GM21737 (cell line): ENCODE measurements at regions not wholly inside any gene's neighbourhood (a gene's known extent, or its start where the extent isn't known, plus 50 kb on each side); places are given as distances from the start of the nearest gene placed in this dataset.

Experiments
- ATAC-seq: cut with Tn5 transposase; IDR thresholded peaks from one replicate; pipeline ENCODE4 v1.9.1; 2021; ENCODE audit warnings: mild to moderate bottlenecking, moderate library complexity; ENCODE audit not compliant: unreplicated experiment

DNA sequence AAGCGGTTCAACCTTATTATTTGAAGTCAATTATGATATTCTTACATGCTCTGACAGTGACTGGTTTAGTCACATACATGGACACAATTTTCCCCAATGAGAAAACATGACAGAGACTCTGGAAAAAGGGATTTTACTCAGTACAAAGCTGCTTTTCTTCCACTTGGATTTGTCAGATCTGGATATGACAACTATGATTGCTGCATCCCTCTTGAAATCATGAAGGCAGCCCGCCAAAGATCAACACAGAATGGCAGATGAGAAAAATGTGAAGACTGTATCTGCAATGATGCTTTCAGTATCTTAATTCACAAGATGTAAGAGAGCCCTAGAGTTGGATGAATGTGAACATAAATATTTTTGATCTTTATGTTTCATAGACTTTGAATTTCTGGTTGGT is 439.6 kb downstream of the CDH8 start:
- ATAC-seq = no peak

DNA sequence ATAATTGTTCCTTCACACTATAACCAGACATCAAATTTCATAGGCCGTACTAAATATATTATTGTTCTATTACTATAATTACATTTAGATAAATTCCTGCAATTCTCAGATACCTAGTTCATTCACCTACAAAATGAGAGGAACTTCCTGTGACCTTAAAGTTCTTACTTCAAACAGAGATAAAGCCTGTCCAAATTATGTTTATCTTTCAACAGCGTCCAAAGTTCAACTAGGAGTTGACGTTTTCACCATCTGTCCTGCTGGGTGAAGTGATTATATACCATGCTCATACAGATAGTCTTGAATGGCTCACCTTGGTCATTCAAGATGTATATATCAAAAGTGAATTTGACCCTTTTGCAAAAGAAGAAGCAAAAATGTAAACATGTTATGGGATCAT is 440.6 kb downstream of the CDH8 start:
- ATAC-seq = no peak

DNA sequence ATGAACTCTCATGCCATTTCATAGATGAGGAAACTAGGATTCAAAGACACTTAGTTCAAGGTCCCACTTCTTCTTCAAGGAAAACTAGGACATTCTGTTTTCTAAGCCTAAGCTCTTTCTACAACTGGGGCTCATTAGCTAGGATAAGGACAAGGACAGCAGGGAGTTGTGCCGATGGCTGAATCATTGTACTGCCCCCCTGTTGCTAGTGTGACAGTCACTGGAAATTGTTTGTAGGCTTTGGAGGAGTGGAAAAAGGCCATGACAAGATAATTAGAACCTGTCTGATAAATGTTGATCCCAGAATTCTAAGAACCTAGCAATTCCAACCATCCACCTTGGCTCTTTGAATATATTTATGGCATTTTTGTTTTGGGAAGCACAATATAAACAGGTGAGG is 445.7 kb downstream of the CDH8 start:
- ATAC-seq = no peak

DNA sequence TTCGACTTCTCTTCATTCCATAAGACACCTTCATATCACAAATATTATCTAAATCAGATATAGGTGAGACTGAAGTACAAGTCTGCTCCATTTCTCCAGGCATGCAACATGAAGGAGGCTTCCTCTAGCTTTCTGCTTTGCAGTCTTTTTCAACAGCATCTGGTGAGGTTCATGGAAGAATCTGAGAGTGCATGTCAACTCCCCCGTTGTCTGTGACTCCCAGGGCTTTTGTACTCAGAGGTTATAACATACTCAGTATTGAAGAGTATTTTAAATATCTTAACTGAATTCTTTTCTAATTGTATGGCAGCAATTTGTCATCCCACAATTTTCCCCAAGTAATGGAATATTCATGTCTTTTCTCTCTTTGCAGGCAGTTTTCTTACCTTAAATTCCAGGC is 448.7 kb downstream of the CDH8 start:
- ATAC-seq = no peak

DNA sequence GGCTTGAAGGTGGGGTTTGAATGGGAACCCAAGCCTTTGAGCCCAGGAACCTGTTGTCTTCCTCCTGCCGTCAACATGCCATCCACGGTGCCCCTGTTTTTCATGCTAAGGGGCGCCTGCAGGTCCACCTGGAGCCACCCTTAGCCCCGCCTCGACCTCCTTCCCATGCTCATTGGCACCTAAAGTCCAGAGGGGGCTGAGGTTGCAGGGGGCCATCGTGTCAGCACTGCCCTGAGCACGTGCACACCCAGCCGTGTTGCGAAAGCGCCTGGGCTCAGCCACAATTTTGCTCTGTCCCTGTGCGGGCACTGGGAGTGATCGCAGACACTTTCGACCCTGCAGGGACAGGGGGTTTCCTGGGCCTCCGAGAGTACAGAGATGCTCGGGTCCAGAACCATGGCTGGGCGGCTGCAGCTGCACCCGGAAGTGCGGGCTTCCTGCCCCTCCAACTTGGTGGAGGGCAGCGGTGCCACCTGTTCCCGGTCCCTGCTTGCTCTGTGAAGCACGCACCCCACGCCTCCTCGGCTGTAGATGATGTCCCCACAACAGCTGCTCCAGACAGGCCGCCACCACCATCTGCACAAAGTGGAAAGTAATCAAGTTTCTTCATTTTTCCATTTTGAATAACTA is 454.7 kb downstream of the CDH8 start:
- ATAC-seq = no peak

DNA sequence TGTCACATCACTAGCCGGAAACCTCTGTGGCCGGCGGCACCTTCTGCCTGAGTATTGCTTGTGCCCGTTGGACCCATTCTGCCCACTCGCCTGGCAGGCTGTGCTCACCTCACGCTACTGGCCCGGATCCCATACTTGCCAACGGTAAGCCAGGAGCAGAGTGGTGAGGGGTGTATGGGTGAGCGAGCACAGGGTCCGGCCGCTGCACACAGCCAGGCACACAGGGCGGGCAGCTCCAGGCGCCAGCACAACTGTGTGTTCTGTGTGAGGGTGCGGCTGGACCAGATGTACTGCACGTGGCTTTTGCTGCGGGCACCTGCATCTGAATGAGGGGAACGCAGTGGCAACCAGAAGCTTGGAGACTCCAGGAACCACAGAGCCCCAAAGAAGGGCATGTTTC is 455.7 kb downstream of the CDH8 start:
- ATAC-seq = no peak

DNA sequence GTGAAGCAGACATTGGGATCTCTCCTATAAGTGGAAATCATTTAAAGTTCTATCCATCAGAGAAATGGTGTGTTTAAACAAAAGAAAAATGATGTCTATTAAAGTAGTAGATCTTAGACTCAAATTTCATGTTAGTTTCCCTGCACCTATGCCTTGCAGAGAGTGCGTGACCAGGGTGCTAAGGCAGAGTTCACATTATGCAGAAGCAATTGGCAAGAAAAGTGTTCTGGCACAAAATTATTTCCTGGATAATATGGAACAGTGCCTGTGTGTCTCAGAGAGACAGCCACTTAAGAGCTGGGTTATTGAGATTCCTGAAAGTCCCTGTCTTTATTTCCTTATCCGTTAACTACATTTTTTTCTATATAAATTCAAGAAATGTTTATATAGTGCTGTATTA is 457.0 kb downstream of the CDH8 start:
- no peak for ATAC-seq

DNA sequence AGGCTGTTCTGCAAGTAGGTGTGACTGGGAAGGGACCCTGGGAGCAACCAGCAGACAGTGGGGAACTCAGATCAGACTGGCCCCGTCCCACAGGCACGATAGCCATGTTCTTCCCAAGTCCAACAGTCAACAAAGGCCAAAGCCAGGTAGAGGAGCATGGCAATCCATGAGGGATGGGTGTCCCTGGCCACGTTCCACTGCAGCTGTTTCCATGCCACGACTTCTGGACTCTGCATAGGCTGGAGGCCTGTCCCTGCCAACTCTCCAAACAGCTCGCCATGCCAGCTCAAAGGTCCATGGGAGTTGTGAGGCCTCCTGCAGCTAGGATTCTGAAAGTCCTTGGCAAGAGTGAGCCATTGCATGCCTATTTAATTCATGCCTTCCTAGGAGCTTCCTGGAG is 459.8 kb downstream of the CDH8 start:
- no peak for ATAC-seq

DNA sequence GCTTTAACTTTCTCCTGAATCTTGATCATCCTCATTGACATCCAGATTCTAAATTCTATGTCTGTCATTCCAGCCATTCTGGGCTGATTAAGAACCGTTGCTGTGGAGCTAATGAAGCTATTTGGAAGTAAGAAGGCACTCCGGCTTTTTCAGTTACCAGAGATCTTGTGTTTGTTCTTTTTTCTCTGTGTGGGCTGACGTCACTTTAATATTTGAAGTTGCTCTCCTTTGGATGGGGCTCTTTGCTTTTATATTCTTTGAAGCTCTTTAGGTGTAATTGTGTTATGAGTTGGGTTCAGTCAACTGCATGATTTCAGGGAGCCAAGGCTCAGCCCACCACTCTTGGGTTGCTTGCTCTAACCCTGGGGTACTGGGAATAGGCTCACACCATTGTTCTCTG is 460.6 kb downstream of the CDH8 start:
- ATAC-seq = no peak

DNA sequence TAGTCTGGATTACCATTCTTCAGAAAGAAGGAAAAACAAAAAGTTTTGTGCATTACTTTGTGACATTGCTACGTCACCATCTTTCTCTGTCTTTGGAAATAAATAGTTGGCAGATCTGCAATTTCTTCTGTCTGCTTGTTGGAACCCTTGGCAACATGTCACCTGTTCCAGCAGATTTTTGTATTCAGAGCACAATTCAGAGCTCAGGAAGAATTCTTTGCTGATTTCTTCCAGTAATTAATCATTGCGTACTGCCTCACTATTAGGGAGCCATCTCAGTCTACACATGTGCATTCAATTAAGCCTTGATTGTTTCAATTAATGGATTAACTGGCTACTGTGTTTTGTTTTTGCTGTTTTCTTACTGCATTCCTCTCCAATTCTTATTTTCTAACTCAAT is 467.2 kb downstream of the CDH8 start:
- no peak for ATAC-seq

DNA sequence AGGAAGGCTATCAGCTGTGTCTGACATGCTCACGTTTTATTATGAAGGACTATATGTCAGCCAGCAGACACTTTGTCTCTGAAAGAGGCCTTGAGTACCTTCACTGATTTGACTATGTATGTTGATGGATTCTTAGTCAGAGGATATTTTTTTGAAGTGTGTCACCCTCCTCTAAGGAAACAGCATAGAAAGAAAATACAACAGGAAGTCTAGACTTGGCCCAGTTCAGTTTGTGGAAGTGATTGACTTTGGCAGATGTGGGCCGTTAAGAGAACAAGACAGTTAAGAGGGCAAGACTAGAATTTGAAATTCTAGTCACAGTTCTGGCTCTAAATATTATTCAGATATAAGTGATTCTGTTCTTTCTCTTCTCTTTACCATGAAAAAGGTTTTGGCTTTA is 471.5 kb downstream of the CDH8 start:
- no peak for ATAC-seq

DNA sequence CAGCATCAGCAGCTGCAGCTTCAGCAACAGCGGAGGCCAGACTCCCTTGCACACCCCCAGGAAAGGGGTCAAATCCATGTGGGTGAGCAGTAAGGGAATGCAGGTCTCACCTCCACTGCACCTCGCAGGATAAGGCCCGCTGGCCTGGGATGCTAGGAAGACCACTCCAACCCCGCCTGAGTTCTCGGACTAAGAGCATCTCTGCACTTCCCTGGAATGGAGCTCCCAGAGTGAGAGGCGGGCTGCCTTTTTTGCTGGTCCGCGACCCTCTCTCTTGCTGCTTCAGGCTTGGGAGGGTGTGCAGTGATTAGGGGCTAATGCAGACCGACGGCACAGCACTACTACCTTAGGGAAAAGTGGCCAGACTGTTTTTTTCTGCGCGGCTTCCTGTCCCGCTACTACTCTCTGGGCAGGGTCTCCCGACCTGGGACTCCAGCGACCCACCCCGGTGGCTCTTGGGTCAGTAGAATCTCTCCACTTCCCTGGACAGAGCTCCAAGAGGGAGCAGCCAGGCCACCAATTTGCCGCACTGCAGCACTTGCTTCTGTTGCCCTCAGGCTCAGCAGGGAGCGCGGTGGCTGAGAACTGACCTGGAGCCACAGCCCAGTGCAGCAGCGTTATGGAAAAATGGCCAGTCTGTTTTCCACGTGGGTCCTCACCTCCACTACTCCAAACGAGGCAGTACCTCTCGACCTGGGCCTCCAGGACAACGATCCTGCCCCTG is 480.4 kb downstream of the CDH8 start:
- ATAC-seq = no peak

DNA sequence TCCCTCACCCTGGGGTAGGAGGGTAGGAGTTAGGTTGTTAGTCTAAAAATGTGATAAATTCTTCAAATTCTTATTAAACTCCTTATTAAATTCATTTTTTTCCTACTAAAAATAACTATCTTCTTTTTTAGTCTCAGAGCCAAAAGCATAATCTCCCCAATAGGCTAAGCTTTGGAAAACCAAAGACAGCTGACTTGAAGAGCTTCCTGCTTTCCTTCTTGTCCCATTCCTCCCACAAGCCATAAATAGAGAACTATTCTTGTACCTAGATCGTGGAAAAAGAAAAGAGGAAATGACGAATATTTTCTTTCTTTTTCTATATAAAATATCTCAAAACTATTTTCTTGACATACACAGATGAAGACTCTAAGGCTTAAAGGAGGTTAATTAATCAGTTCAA is 486.9 kb downstream of the CDH8 start:
- no peak for ATAC-seq

DNA sequence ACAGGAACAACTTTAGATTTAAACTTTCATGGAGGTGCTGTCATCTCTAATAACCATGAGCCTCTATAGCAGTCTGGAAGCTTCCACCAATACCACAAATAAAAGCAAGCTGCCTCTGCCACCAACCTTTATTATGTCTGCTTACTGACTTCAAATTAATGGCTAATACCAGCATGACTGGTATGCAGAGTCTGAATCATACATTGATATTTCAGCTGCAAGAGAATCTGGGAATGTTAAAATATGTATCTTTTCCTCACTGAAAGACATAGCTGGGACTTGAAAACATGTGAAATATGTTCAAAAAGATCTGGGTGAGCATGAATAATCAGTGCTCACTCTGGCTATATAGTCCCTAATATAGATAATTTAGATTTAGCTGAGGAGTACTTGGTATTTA is 488.6 kb downstream of the CDH8 start:
- ATAC-seq = no peak

DNA sequence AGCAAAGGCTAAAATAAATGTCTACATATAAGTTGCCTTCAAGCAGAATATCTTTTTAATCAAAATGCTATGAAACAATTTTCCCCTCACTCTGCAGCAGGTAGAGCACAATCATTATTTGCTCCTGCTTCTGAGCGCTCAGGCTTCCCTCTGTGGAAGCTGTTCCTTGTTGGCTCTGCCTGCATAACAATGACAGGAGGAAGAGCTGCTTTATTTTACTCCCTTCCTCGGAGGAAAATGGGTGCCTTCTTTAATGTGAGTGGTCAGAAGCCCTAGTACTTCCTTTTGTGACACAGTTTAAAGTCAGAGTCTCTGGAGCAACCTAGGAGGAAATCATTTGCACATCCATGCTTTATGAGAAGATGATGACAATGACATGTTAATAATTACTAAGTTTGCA is 492.1 kb downstream of the CDH8 start:
- no peak for ATAC-seq

DNA sequence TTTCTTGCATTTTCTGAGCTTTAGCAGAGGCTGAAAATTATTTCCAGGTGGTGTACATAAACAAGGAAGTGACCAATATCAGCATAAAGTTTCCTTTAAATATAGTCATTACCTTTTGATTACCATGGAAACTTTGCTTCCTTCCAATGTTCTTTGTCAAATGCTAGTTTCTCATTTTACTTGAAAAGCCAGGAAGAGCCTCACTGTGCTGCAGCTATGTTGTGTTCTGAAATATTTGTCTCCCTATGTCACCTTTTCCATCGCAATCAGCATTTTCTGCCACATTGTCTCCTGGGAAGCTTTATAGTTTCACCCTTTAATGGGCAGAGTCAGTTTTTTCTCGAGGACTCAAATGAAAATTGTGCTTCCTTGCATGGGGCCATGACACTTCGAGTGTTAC is 496.0 kb downstream of the CDH8 start:
- no peak for ATAC-seq

DNA sequence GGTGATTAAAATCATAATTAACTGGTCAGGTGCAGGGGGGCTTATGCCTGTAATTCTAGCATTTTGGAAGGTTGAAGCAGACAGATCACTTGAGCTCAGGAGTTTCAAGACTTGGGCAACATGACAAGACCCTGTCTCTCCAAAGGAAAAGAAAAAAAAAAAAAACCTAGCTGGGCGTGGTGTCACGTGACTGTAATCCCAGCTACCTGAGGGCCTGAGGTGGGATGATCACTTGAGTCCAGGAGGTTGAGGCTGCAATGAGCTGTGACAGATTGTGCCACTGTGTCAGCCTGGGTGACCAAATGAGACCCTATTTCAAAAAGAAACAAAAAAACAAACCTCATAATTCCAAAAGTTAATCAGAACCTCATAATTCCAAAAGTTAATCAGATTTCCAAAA is 505.5 kb downstream of the CDH8 start:
- no peak for ATAC-seq

DNA sequence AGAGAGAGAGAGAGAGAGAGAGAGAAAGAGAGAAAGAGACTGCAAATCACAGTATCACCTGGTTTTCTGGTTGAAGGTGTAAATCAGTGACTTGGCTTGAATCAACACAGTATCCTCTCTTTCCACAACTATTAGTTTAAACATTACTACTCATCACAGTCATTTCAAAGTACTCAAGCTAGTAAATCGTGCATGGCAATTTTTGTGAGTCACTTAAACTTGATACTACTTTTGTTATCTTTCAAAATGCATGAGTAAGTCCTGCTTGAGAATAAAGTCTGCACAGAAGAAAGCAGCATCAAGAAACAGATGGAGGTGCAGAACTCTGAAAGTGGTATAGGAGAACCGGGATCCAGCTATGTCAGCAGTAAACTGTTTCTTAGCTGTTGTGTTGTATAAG is 535.4 kb downstream of the CDH8 start:
- no peak for ATAC-seq

DNA sequence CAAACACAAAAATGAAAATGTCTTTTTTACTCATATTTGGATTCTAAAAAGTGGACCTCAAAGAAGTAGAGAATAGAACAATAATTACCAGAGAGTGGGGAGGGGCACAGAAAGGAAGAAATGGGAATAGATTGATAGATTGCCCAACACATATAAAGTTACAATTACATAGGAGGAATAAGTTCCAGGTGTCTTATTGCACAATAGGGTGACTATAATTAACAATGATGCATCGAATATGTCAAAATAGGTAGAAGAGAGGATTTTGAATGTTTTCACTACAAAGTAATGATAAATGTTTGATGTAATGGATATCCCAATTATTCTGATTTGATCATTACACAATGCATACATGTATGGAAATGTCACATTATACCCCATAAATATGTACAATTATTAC is 556.0 kb downstream of the CDH8 start:
- no peak for ATAC-seq

DNA sequence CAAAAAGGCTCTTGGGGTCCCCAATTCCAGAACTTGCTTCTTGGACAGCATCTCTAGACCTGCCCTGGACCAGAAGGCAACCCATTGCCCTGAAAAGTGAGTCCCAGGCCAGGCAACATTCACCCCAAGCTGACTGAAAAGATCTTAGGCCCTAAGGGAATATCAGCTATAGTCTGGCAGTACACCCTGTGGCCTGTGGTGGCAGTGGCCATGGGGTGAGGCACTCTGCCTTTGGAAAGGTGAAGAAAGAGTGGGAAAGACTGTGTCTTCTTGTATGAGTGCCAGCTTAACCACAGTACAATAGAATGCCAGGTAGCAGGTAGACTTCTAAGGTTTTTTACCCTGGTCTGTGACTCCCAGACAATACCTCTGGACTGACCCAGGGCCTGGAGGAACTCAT is 564.5 kb downstream of the CDH8 start:
- ATAC-seq = no peak

DNA sequence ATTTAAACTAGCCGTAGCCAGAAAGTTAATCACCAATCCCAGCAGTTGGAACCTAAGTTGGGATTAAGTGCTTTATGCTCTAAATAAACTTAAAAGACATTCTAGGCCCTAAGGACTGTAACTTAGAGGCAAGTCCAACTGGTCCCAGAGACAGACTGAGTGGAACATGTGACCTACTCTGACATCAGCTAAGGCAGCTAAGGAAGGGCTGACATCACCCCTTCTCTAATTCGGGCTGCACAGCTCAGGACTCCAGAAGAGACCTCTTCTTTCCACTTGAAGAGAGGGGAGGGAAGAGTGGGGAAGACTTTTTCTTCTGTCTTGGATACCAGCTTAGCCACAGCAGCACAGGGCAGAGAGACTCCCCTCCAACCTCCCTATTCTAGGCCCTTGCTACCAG is 565.2 kb downstream of the CDH8 start:
- no peak for ATAC-seq

DNA sequence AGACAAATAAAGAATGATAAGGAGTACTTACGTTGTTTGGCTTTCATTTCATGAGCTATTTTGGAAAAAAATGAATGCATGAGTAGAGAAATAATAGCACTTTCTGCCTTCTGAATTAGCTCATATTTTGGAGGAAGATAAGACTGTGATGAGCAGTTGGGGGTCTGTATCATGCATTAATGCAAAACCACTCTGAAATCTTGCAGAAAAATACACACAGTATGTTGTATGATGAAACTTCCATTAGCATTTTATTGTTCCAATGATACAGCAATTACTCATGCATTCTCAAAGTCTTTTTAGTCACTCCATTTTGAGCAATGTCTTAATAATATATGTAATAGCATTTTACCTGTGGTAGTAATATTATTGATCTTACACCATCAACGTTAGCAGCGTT is 571.0 kb downstream of the CDH8 start:
- ATAC-seq = no peak

DNA sequence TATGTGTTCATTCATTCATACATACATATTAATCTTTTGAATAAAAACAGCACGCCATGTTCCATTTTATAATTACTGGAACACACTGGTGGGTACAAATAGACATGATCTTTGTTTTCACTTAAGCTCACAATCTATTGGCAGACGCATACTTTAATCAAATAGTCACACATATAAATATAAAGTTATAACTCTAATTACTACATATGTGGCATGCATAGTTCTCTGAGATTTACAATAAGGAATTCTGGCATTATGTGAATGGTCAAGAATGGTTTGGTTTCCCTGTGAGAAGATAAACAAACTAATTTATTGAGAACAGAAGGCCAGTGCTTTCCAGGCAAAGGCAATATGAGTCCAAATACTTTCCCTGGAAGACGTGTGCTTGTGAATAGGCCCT is 576.2 kb downstream of the CDH8 start:
- no peak for ATAC-seq
